Activated naive CD8-positive, alpha-beta T cell treated with anti-CD3 and anti-CD28 coated beads, Interleukin-2, amount 50 U/mL, for 16 hours (primary cell): ENCODE measurements at regions not wholly inside any gene's neighbourhood (a gene's known extent, or its start where the extent isn't known, plus 50 kb on each side); places are given as distances from the start of the nearest gene placed in this dataset.

Experiments
- DNase-seq: peaks from one replicate; pipeline ENCODE4 v3.0.0-alpha.2; 2020; ENCODE audit warnings: low read depth, low spot score

DNA sequence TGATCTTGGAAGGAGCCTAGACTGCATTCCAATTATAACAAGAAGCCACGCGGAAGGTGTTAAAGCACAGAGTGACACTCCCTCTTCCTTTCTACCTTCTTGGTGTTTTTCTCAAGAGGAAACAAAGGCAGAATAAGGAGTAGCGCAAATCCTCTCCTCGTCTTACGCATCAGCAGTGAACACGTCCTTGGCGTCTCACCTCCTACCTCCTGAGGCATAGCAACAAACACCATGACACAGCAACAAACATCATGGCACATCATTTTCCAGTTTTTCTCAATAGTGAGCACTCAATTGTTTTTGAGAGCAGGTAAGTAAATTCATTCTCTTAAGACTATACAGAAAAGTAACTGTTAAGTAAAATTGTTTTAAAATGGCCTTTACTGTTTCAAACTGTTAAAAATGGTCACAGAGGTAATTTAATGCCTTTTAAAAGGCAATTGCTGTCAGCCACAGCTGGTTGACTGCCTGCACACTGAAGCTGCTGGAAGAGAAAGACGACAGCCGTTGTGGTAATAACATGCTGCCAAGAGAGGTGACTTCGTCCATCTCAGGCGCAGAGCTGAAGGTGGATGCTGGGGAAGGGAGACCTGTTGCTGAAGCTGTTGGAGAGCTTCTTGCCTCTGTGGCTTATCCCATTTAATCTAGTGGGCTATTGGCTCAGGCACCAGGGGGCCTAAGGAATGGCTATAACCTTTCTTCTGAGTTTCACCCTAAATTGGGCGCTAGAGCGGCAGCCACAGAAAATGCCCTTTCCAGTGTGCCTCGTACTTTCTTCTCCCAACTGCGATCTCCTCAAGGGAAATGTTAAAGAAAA is 703.7 kb downstream of the UQCRFS1 start:
- no peak for DNase-seq

DNA sequence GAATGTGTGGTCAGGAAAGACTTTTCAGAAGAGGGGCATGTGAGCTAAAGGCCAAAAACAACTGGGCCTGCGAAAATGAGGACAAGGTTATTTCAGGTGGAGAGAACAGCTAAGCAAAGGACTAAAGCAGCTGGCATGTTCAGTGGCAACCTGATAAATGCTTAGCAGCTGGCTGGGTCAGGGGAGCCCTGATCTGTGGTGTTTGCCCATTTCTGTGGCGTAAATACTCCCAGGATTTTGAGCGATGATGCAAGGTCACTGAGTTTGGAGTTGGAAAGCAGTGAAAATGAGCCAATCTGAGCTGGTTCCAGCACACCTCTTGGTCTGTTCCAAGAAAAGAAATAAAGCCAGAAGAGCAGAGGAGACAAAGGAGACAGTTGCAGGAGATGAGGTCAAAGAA is 704.3 kb downstream of the UQCRFS1 start:
- no peak for DNase-seq

- no peak for DNase-seq
Observed at GRCh38 chr19:28505933-28506332, 707.0 kb downstream of the UQCRFS1 start.

DNA sequence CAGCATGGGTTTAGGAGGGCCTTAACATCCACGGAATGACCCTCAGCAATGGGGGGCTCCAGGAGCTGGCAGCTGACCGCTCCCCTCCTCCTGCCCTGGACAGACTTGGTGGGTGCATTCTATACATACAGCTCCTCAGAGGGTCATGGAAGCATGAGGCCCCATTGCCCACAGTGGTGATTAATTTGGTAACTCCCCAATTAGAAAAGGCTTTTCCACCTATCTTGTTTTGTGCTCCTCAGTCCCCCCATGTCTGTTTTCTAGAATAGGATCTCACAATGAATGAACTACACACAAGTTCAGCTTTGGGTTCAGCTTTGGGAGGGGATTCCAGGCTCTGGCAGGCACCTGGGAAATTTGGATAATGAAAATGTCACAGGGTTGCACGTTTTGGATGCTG is 707.8 kb downstream of the UQCRFS1 start:
- DNase-seq, result no peak

DNA sequence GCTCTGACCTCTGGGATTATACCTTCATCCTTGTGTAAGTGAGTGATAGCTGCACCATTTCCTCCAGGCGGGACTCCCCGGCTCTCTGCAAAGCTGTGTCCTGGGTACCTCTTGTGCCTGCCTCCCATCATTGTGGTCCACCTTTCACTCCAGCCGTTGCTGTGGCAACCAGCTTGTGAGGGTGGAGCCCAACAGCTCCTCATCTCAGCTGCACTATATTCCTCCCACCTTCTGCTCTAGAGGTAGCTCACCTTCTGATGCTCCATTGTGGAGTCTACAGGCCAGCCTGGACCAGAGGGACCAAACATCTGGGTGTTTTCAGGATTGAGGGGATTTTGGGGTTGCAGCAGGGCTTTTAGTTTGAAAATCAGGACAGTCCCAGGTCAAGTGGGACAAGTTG is 708.2 kb downstream of the UQCRFS1 start:
- DNase-seq, result no peak

- DNase-seq, result no peak
Observed at GRCh38 chr19:28504139-28504538, 708.8 kb downstream of the UQCRFS1 start.

DNA sequence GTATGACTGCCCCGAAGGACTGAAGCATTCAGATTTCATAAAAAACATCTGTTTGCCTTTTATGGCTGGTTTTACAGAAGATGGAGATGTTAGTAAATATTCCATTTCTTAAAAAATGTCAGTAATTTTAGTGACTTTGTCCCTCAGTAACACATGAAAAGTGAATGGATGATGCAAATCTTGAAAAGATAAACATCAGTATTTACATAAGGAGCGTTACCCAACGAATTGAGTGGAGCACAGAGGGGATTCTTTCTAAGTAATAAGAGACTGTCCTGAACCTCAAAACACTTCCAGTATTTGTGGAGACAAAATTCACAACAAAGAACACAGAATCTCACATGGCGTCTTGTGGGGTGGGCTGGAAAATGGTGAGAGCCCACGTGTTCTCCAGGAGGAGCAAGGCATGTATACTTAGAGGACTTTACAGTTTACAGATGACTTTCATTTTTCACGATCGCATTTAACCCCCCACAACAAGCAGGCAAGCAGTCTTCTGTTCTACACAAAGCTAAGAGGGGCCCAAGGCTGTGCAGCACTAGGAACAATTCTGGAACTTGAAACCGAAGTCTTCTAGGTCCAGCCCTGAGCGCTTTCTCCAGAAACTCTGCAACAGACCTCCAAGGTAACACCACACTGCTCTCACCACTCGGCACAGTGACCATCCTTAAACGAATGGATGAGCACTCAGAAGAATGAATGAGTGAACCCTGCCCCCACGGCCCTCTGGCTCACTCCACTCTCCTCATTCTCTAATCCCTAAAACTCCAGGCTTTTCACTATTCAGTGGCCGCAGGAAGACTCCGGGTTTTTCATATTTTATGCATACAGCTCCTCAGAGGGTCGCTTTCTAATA is 709.8 kb downstream of the UQCRFS1 start:
- no peak for DNase-seq

DNA sequence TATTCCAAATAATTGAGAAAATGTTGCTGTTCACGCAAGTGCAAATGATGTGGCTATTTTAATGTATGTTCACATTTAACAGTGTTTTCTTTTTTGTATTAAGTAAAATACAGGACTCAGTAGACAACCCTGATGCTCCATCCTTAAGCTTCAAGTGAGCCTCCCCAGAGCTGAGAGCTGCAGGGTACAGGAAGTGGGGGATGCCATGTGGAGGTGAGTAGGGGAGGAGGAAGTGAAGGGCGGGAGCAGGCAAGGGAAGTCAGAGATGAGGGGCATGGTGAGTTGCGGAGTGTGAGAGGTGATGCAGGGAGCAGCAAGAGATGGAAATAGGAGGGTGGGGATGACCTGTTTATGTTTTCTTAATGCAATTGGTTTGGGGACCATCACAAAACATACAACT is 711.0 kb downstream of the UQCRFS1 start:
- no peak for DNase-seq

DNA sequence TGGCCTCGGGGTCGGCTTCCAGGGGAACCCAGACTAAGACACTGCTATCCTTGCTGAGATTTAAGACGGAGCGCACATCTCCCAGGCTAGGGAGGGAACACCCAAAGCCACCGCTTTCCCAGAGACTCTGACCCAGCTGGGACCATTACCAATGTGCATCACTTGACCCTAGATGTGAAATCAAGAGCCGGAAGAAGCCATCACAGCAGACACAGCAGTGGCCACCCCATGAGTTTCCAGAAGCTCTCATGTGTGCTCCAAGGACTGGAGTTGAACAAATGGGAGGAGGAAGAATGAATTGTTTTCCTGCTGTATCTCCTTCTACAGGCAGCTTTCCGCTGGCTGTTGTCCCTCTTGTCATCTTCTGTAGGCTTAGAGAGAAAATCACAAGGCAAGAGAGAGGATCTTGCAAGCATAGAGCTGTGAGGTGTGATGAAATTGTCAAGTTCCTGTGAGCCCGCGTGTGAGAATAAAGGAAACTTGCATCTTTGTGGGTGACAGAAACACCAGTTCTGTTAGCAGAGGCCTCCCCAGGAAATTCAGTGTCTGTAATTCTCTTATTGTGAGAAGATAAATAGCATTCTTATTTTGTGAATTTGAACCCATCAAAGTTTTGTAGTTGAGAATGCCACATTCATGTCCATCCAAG is 711.8 kb downstream of the UQCRFS1 start:
- no peak for DNase-seq

- DNase-seq, result no peak
Observed at GRCh38 chr19:28500296-28500695, 712.7 kb downstream of the UQCRFS1 start.

GRCh38 chr19:28498404-28498976 is 714.5 kb downstream of the UQCRFS1 start:
- no peak for DNase-seq

- no peak for DNase-seq
Observed at GRCh38 chr19:28497887-28498286, 715.1 kb downstream of the UQCRFS1 start.

DNA sequence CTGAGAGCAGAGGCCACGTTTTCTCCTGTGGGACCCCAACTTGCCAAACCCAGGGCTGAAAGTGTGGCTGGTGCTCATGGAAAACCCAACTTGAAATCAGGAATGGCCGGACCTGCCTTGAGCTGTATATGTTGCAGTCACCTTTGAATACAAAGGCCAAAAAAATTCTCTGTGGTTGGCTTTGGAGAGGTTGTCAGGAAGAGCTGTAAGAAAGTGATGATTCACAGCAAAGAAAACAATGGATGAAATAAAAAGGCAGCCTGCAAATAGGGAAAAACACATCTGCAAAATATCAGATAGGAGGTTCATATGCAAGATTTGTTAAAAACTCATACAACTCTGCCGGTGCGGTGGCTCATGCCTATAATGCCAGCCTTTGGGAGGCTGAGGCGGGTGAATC is 715.8 kb downstream of the UQCRFS1 start:
- no peak for DNase-seq

- no peak for DNase-seq
Observed at GRCh38 chr19:28495046-28495445, 717.9 kb downstream of the UQCRFS1 start.

- no peak for DNase-seq
Observed at GRCh38 chr19:28494461-28494860, 718.5 kb downstream of the UQCRFS1 start.

DNA sequence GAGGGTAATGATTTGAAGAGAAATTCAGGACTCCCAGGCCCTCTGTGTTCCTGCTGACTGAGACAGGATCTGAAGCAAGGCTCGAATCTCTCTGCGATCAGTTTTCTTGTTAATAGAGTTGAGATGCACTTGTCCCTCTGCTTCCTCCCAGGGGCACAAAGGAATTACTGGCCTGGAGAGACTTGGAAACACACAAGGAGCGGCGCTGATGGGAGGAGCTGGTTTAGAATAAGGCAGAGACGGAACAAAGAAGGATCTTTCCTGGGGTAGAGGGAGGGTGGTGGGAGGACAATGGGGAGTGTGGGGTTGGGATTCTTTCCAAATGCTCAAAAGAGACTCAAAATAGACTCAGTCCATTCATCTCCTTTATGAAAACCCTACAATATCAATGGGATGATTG is 719.1 kb downstream of the UQCRFS1 start:
- no peak for DNase-seq

GRCh38 chr19:28492621-28493020 is 720.3 kb downstream of the UQCRFS1 start:
- DNase-seq, result no peak

DNA sequence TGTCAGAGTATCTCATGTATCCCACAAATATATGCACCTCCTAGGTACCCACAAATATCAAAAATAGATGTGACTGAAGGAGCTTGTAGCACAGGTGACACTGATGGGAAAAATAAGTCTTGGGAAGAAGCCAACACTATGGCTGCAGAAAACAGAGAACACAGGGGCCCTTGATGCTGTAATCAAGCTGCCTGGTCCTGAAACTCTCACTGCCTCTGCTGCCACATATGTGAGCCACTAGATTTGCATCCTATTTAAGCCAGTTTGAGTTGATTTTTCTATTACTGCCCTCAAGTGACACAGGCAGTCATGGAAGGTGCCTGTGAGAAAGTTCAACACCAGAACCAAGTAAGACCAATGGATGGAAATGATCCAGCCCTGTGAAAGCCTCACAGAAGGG is 720.8 kb downstream of the UQCRFS1 start:
- no peak for DNase-seq

- no peak for DNase-seq
Observed at GRCh38 chr19:28489776-28490175, 723.2 kb downstream of the UQCRFS1 start.

GRCh38 chr19:28489126-28489660 is 723.8 kb downstream of the UQCRFS1 start:
- no peak for DNase-seq

DNA sequence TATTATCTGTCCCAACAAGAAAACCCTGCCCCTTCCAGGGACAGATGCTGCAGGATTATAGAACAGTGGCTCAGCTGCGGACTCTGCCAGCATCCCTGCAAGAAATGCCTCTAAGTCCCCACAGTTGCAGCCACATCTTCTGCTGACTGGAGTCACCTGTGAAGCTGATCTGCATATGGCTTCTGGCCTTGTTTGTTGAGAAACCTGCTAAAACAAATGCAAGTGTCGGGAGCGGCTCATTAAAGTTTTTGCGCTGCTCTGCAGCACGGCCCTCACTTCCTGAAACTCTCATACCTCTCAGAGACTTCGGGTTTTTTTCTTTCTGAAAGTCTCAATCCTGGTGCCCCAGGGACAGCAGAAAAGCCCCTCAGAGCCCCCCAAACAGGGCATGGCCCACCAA is 725.0 kb downstream of the UQCRFS1 start:
- no peak for DNase-seq

- DNase-seq, result no peak
Observed at GRCh38 chr19:28486926-28487325, 726.0 kb downstream of the UQCRFS1 start.
